Duodenal mucosa (tissue), 2 donors: ENCODE measurements at regions not wholly inside any gene's neighbourhood (a gene's known extent, or its start where the extent isn't known, plus 50 kb on each side); places are given as distances from the start of the nearest gene placed in this dataset.

Source experiments
- H3K27ac ChIP-seq: one replicate; pipeline ENCODE4 v1.7.0; 2013; ENCODE audit warnings: low read depth, low read length
- H3K27me3 ChIP-seq, 2 donors: one replicate each; pipeline ENCODE4 v1.7.0; 2013; ENCODE audit warnings: low read length in 2 of 2, control low read depth in 1 of 2; ENCODE audit not compliant: insufficient read depth in 2 of 2, control insufficient read depth in 1 of 2
- H3K36me3 ChIP-seq, 2 donors: one replicate each; pipeline ENCODE4 v1.7.0; 2013; ENCODE audit warnings: low read length in 2 of 2, control low read depth in 1 of 2; ENCODE audit not compliant: insufficient read depth in 2 of 2, control insufficient read depth in 1 of 2
- H3K4me1 ChIP-seq, 2 donors: one replicate each; pipeline ENCODE4 v1.7.0; 2013; ENCODE audit warnings: low read length in 2 of 2, control low read depth in 1 of 2; ENCODE audit not compliant: insufficient read depth in 2 of 2, control insufficient read depth in 1 of 2
- H3K4me3 ChIP-seq, 2 donors: one replicate each; pipeline ENCODE4 v1.7.0; 2013; ENCODE audit warnings: low read length in 2 of 2, low read depth in 1 of 2
- H3K9ac ChIP-seq, 2 donors: one replicate each; pipeline ENCODE4 v1.7.0; 2013; ENCODE audit warnings: low read length in 2 of 2, low read depth in 1 of 2
- H3K9me3 ChIP-seq, 2 donors: one replicate each; pipeline ENCODE4 v1.7.0; 2013; ENCODE audit warnings: low read length in 2 of 2, control low read depth in 1 of 2; ENCODE audit not compliant: control insufficient read depth in 1 of 2

DNA sequence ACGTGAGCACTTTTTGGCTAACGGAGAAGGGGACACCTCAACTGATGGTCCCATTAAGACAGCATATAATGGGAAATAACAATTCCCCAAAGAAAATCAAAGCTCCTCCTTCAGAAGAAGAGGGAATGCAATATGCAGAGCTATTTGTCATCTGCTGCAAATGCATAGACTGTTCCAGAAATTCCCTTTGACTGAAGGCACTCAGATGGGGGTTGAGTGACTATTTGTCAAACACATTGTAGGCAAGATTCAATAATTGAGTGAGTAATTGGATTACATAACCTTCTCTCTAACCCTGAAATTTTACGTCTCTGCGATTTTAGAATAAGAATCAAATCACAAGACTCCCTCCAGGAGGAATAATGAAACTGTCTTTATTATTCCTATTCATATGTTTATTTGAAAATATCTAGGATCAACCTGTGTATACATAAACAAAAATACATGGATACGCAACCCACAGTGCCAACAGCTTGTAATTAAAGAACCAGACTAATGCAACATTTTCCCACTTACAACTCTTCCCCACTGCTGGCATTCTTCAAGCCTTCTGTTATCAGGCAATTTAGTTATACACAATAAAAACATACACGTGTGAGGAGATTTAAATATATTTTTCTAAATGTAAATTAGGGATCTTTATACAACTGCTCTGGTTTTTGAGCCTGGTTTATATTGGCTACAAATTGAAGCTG, 256.6 kb downstream of the GBA3 start:
- H3K27me3 ChIP-seq = no peaks in the 10 kb centered on the region
- no peak overlapping the region for H3K4me3 ChIP-seq
- H3K9me3 ChIP-seq = no peaks in the 10 kb centered on the region
- H3K4me1 ChIP-seq = peaks cover 0 to 17% of the 10 kb centered on the region in 2 donors
- no peak overlapping the region for H3K27ac ChIP-seq
- H3K36me3 ChIP-seq = no peaks in the 10 kb centered on the region
- no peak overlapping the region for H3K9ac ChIP-seq

DNA sequence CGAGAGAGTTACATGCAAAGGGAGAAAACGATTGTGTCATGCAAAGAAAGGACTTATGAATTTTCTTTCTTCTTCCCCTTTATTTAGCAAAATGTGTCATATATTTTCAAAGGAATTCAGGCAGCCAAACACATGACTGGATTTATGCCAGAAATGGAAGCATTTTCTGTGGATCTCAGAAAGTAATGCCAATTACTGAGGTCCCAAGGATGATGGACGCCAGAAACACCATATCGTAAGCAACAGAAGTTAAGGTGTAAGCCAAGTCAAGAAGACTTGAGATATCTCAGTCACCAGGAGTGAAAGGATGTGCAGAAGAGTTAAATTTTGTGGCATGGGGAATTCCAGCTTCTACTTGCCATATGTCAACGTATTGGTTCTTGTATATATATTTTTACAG, 255.1 kb downstream of the GBA3 start:
- no peaks in the 10 kb centered on the region for H3K27me3 ChIP-seq
- H3K9ac ChIP-seq = no peak overlapping the region
- no peaks in the 10 kb centered on the region for H3K9me3 ChIP-seq
- H3K36me3 ChIP-seq = no peaks in the 10 kb centered on the region
- no peak overlapping the region for H3K4me3 ChIP-seq
- H3K27ac ChIP-seq = no peak overlapping the region
- H3K4me1 ChIP-seq = peaks cover 0 to 17% of the 10 kb centered on the region in 2 donors

DNA sequence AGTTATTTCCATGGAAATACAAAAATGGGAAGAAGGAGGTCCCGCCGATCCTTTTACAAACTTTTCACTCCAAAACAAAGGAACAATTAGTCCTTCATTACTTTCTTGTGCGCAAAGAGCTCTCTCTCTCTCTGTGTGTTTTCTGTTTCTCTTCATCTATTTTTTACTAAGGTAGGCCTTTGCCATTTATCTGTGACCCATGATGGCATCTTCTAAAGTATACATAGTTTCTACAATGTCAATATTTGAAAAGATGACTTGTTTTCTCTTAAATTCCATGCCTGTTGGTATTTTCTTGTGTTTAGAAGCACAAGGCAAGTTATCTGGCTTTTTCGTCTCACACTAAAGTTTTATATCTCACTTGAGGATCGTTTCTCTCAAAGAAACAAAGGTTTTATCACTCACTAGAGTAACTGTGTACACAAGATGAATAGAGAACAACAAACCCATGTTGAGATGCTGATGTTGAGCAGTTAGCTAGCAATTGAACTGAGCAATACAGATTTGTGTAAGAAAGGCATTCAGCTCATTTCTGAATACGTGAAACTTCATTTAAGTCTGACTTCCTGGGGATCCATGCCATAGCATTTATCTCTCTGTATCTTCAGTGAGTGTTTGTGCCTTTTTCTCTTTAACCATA, 250.3 kb downstream of the GBA3 start:
- no peaks in the 10 kb centered on the region for H3K36me3 ChIP-seq
- no peak overlapping the region for H3K27ac ChIP-seq
- H3K4me1 ChIP-seq = peaks cover 0 to 17% of the 10 kb centered on the region in 2 donors
- H3K27me3 ChIP-seq = no peaks in the 10 kb centered on the region
- H3K9me3 ChIP-seq = no peaks in the 10 kb centered on the region
- H3K4me3 ChIP-seq = no peak overlapping the region
- H3K9ac ChIP-seq = no peak overlapping the region

DNA sequence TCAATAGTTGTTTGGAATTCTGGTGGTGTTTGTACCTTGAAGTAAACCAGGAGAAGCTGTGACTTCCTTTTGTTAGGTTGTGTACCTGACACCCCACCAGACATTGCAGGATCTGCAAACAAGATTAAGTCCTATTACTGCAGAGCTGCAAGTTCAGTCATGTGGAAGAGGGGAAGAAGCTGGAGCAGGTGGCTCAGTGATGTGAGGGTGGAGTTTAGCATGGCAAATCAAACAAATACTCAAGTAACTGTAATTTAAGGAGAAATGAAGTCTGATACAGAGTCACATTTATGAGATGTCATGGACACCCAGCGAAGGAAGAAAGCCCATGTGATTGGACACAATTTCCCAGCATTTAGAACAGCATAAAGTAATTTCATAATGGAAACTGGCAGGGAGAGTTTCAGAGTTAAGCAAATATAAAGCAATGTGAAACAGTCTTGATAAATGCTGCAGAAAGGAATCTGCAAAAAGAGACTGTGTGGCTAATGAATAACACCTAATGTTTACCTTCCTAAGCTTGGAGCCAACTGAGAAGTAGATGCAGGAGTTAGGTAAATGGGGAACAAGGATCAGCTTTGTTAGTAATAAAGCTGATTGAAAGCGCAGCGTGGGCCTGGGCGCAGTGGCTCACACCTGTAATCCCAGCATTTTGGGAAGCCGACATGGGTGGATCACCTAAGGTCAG, 249.1 kb downstream of the GBA3 start:
- H3K4me3 ChIP-seq = no peak overlapping the region
- H3K36me3 ChIP-seq = no peaks in the 10 kb centered on the region
- H3K4me1 ChIP-seq = peaks cover 0 to 9% of the 10 kb centered on the region in 2 donors
- H3K9ac ChIP-seq = no peak overlapping the region
- H3K27ac ChIP-seq = no peak overlapping the region
- H3K27me3 ChIP-seq = no peaks in the 10 kb centered on the region
- no peaks in the 10 kb centered on the region for H3K9me3 ChIP-seq

DNA sequence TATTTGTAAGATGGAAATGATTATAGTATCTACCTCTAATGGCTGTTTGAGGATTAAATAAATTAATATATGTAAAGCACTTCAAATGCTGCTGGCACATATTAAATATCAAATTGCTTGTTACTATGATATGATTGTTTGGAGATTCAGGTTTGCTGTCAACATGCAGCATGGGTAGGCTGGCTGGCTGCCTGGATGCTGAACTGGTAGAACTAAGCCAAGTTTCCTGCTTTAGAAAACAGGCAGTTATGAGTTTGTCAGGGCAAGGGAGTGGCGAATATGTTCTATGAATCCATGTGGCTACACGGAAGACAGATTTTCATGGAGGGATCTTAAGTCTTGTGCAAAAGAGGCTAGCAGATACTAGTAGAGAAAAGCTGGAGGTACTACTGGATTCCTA, 239.6 kb downstream of the GBA3 start:
- Histone ChIP-seq H3K36me3 (no peaks in the 10 kb centered on the region), H3K4me3 (no peak overlapping the region), H3K9me3 (no peaks in the 10 kb centered on the region), H3K27me3 (no peaks in the 10 kb centered on the region), H3K27ac (no peak overlapping the region), H3K9ac (no peak overlapping the region), H3K4me1 (no peaks in the 10 kb centered on the region)

DNA sequence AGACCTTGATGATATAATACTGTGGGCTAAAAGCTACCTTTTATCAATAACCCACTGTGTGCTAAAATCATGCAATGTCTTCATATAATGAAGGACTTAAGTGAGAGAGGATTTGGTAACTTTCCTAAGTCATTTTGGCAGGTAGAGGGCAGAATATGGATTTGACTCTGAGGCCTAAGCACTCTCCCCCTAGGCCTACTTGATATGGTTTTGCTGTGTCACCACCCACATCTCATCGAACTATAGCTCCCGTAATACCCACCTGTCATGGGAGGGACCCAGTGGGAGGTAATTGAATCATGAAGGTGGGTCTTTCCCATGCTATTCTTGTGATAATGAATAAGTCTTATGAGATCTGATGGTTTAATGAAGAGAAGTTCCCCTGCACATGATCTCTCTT, 229.7 kb downstream of the GBA3 start:
- Histone ChIP-seq H3K27me3 (no peaks in the 10 kb centered on the region), H3K4me1 (no peaks in the 10 kb centered on the region), H3K4me3 (no peak overlapping the region), H3K27ac (no peak overlapping the region), H3K9me3 (peaks cover 0 to 3% of the 10 kb centered on the region in 2 donors), H3K36me3 (no peaks in the 10 kb centered on the region), H3K9ac (no peak overlapping the region)

DNA sequence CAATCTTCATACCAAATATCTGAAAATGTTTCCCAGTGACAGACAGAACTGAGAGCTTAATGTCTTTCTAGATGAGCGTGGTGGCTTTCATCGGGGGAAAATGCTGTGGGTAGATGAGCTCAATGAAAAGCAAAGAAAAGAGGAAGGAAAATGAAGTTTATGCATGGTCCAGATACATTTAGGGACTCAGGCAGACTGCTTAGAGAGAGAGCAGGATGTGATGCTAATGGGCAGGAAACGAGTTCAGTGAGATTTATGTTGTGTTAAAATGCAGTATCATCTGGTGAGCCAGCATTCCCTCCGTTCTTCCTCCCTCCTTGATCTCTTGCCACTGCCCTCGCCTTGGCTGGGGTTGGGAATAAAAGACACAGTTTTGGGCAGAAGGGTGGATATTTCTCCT, 229.2 kb downstream of the GBA3 start:
- H3K27me3 ChIP-seq = no peaks in the 10 kb centered on the region

DNA sequence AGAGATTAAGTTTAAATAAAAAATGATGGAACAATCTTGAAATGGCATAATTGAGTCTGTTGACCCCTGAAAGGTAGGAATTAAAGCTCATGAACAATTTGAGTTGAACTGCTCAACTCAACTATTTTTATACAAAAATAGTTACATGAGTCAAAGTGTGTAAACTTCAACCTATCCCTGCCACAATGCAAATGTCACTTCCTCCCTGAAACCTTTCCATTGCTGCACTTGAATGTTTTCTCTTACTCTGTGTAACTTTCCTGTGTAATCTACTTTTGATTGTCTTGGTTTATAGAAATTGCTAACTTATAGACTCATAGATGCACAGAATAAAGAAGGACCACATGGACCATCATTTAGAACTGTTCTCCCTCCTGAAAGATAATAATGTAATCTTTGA, 218.5 kb downstream of the GBA3 start:
- no peak overlapping the region for H3K27ac ChIP-seq
- no peak overlapping the region for H3K9ac ChIP-seq
- H3K4me3 ChIP-seq = no peak overlapping the region
- peaks cover 2% of the 10 kb centered on the region in 2 donors for H3K4me1 ChIP-seq
- no peaks in the 10 kb centered on the region for H3K9me3 ChIP-seq
- H3K27me3 ChIP-seq = no peaks in the 10 kb centered on the region
- no peaks in the 10 kb centered on the region for H3K36me3 ChIP-seq

More for the DNA sequence above, 229.2 kb downstream of the GBA3 start:
- no peak overlapping the region for H3K27ac ChIP-seq
- H3K9ac ChIP-seq = no peak overlapping the region
- no peaks in the 10 kb centered on the region for H3K4me1 ChIP-seq
- H3K36me3 ChIP-seq = no peaks in the 10 kb centered on the region
- no peak overlapping the region for H3K4me3 ChIP-seq
- peaks cover 0 to 3% of the 10 kb centered on the region in 2 donors for H3K9me3 ChIP-seq

DNA sequence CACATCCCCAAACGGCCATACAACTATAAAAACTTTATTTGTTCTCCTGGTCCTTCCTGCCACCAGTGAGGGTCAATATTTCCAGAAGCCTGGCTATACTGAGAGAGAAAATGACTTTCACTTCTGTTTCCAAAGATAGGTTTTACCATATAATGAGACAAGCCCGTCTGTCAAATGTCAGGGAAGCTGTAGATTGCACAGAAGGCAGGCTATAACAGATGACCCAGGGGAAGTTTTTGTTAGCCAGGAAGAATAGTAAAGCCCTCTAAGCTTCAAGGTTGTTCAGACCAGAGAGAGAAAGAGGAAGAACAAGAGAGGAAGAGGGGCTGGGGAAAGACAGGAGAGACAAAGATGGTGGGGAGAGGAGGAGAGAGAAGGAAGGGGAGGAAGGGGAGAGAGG, 217.5 kb downstream of the GBA3 start:
- no peak overlapping the region for H3K9ac ChIP-seq
- H3K27ac ChIP-seq = no peak overlapping the region
- H3K4me1 ChIP-seq = peaks cover 5 to 10% of the 10 kb centered on the region in 2 donors
- no peaks in the 10 kb centered on the region for H3K27me3 ChIP-seq
- H3K36me3 ChIP-seq = no peaks in the 10 kb centered on the region
- H3K9me3 ChIP-seq = no peaks in the 10 kb centered on the region
- H3K4me3 ChIP-seq = no peak overlapping the region

DNA sequence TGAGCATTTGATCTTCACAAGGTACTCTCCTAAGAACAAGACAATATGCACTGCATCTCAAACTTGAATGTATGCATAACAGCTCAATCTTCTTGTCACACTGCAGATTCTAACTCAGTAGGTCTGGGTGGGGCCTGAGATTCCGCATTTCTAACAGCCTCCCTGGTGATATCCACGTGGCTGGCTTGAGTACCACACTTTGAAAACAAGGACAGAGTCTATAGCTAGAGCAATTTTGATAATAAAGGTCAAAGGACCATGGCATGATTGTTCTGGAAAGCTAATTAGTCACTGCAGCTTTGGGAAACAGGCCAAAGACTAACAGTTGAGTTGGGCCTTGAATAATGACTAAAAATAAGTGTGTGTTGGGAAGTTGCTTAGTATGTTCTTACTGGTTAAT, 213.3 kb downstream of the GBA3 start:
- no peak overlapping the region for H3K4me3 ChIP-seq
- H3K4me1 ChIP-seq = peaks cover 10 to 11% of the 10 kb centered on the region in 2 donors
- no peaks in the 10 kb centered on the region for H3K9me3 ChIP-seq
- H3K27me3 ChIP-seq = no peaks in the 10 kb centered on the region
- H3K36me3 ChIP-seq = no peaks in the 10 kb centered on the region
- no peak overlapping the region for H3K27ac ChIP-seq
- no peak overlapping the region for H3K9ac ChIP-seq
